ENCODE measurements at regions not wholly inside any gene's neighbourhood (a gene's known extent, or its start where the extent isn't known, plus 50 kb on each side); places are given as distances from the start of the nearest gene placed in this dataset.

- ATAC-seq: no peak
- Histone ChIP-seq H3K27me3 (ENCODE audit: control insufficient read depth, insufficient read depth, low read length) (no peaks in the 10 kb centered on the region), H3K27ac (ENCODE audit: low read length) (no peak overlapping the region), H3K36me3 (ENCODE audit: control insufficient read depth, insufficient read depth, low read length) (no peaks in the 10 kb centered on the region), H3K4me3 (ENCODE audit: low read depth in 2 of 2, low read length in 2 of 2) (no peak overlapping the region), H3K9me3 (ENCODE audit: control insufficient read depth, insufficient read depth, low read depth, low read length) (no peaks in the 10 kb centered on the region), H3K4me1 (ENCODE audit: control insufficient read depth, insufficient read depth, low read length) (no peaks in the 10 kb centered on the region)
- BruUV-seq (replicated peaks): no TSS peak
- POLR2A ChIA-PET: no interaction called here
- intact Hi-C loops (cut with micrococcal nuclease; ENCODE audit: unreplicated experiment) (no loop called here), in situ Hi-C loops (cut with HindIII; ENCODE audit: low pct_unique_long_range_greater_than_20kb, low sequenced_read_pairs) (no loop called here)
- no peak for TF ChIP-seq POLR2AphosphoS5 (IDR thresholded peaks at IDR 0.05; ENCODE audit: low read depth, low read length)
- TF ChIP-seq SIN3A (IDR thresholded peaks at IDR 0.05; ENCODE audit: borderline replicate concordance, insufficient read depth, low read depth, low read length): no peak
- TF ChIP-seq TCF7L2 (IDR thresholded peaks at IDR 0.05; ENCODE audit: low read depth, low read length): no peak
- TF ChIP-seq, protein P1, sequence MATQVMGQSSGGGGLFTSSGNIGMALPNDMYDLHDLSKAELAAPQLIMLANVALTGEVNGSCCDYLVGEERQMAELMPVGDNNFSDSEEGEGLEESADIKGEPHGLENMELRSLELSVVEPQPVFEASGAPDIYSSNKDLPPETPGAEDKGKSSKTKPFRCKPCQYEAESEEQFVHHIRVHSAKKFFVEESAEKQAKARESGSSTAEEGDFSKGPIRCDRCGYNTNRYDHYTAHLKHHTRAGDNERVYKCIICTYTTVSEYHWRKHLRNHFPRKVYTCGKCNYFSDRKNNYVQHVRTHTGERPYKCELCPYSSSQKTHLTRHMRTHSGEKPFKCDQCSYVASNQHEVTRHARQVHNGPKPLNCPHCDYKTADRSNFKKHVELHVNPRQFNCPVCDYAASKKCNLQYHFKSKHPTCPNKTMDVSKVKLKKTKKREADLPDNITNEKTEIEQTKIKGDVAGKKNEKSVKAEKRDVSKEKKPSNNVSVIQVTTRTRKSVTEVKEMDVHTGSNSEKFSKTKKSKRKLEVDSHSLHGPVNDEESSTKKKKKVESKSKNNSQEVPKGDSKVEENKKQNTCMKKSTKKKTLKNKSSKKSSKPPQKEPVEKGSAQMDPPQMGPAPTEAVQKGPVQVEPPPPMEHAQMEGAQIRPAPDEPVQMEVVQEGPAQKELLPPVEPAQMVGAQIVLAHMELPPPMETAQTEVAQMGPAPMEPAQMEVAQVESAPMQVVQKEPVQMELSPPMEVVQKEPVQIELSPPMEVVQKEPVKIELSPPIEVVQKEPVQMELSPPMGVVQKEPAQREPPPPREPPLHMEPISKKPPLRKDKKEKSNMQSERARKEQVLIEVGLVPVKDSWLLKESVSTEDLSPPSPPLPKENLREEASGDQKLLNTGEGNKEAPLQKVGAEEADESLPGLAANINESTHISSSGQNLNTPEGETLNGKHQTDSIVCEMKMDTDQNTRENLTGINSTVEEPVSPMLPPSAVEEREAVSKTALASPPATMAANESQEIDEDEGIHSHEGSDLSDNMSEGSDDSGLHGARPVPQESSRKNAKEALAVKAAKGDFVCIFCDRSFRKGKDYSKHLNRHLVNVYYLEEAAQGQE (IDR thresholded peaks at IDR 0.05; ENCODE audit: insufficient read depth in 1 of 2, low read depth in 2 of 2, low read length in 1 of 2): no peak
- no peak for TF ChIP-seq CTCF (IDR thresholded peaks at IDR 0.05)
- DNase-seq (ENCODE audit: low read depth, low spot score): no peak
- CTCF ChIA-PET: no interaction called here
Observed at GRCh38 chr13:76418404-76418803, 467.8 kb downstream of the KCTD12 start.

DNA sequence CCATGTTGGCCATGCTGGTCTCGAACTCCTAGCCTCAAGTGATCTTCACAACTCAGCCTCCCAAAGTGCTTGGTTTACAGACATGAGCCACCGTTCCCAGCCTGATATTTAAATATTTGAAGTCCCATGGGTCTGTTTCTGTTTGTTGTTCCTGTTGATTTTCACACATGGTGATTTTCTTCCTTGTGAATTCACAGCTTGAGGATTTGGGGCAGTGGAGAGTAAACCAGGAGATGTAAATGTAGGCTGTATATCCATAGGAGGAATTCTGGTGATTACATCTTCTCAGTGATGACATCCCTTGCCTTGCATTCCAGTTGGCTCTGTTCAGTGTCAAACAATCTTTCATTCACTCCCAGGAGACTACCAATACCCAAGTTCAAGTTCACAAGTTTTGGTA is 471.9 kb downstream of the KCTD12 start:
- no peaks in the 10 kb centered on the region; the same call in 1 of the 2 replicates for H3K36me3 ChIP-seq (ENCODE audit: control insufficient read depth, insufficient read depth, low read length)
- no peak overlapping the region for H3K27ac ChIP-seq (ENCODE audit: low read length)
- ATAC-seq (no peak), DNase-seq (ENCODE audit: low read depth, low spot score) (no peak)
- no peaks in the 10 kb centered on the region for H3K4me1 ChIP-seq (ENCODE audit: control insufficient read depth, insufficient read depth, low read length)
- H3K27me3 ChIP-seq (ENCODE audit: control insufficient read depth, insufficient read depth, low read length): no peaks in the 10 kb centered on the region
- no TSS peak for BruUV-seq (replicated peaks)
- intact Hi-C loops (cut with micrococcal nuclease; ENCODE audit: unreplicated experiment): no loop called here
- CTCF ChIA-PET: no interaction called here
- in situ Hi-C loops (cut with HindIII; ENCODE audit: low pct_unique_long_range_greater_than_20kb, low sequenced_read_pairs): no loop called here
- no peak for TF ChIP-seq POLR2AphosphoS5 (IDR thresholded peaks at IDR 0.05; ENCODE audit: low read depth, low read length)
- TF ChIP-seq, protein P1 (IDR thresholded peaks at IDR 0.05; ENCODE audit: insufficient read depth in 1 of 2, low read depth in 2 of 2, low read length in 1 of 2): no peak
- TF ChIP-seq TCF7L2 (IDR thresholded peaks at IDR 0.05; ENCODE audit: low read depth, low read length): no peak
- H3K9me3 ChIP-seq (ENCODE audit: control insufficient read depth, insufficient read depth, low read depth, low read length): no peaks in the 10 kb centered on the region
- POLR2A ChIA-PET: no interaction called here
- no peak overlapping the region for H3K4me3 ChIP-seq (ENCODE audit: low read depth in 2 of 2, low read length in 2 of 2)

Data from Panc1 (cell line).